GM18861 (cell line): ENCODE measurements at regions not wholly inside any gene's neighbourhood (a gene's known extent, or its start where the extent isn't known, plus 50 kb on each side); places are given as distances from the start of the nearest gene placed in this dataset.
"Not testable (repeated sequence)": the region's sequence is repeated elsewhere in the genome, so short reads cannot be mapped to it uniquely, and the experiment has no call there.

Source experiments
- ATAC-seq: cut with Tn5 transposase; IDR thresholded peaks from one replicate; pipeline ENCODE4 v1.9.1; 2021; ENCODE audit not compliant: unreplicated experiment

- ATAC-seq = not testable (repeated sequence)
Measured at GRCh38 chr5:34188001-34188822, 145.2 kb upstream of the C1QTNF3 start.

GRCh38 chr5:34189246-34189645 is 146.2 kb upstream of the C1QTNF3 start:
- ATAC-seq = not testable (repeated sequence)

- ATAC-seq = not testable (repeated sequence)
Measured at GRCh38 chr5:34189752-34190411, 146.9 kb upstream of the C1QTNF3 start.

- ATAC-seq = not testable (repeated sequence)
Measured at GRCh38 chr5:34190466-34190865, 147.5 kb upstream of the C1QTNF3 start.

- not testable (repeated sequence) for ATAC-seq
Measured at GRCh38 chr5:34191279-34191744, 148.3 kb upstream of the C1QTNF3 start.

GRCh38 chr5:34192064-34192922 is 149.3 kb upstream of the C1QTNF3 start:
- ATAC-seq = not testable (repeated sequence)

- ATAC-seq = not testable (repeated sequence)
Measured at GRCh38 chr5:34192923-34193262, 149.9 kb upstream of the C1QTNF3 start.

GRCh38 chr5:34193297-34193696 is 150.3 kb upstream of the C1QTNF3 start:
- ATAC-seq = not testable (repeated sequence)

- ATAC-seq = not testable (repeated sequence)
Measured at GRCh38 chr5:34193804-34194203, 150.8 kb upstream of the C1QTNF3 start.

- not testable (repeated sequence) for ATAC-seq
Measured at GRCh38 chr5:34196091-34196490, 153.1 kb upstream of the C1QTNF3 start.

GRCh38 chr5:34205347-34205746 is 162.3 kb upstream of the C1QTNF3 start:
- ATAC-seq = not testable (repeated sequence)

- ATAC-seq = not testable (repeated sequence)
Measured at GRCh38 chr5:34217386-34217785, 174.4 kb upstream of the C1QTNF3 start.

GRCh38 chr5:34221329-34222073 is 178.5 kb upstream of the C1QTNF3 start:
- not testable (repeated sequence) for ATAC-seq

- ATAC-seq = not testable (repeated sequence)
Measured at GRCh38 chr5:34223158-34223557, 180.1 kb upstream of the C1QTNF3 start.

GRCh38 chr5:34230402-34230801 is 187.4 kb upstream of the C1QTNF3 start:
- not testable (repeated sequence) for ATAC-seq

GRCh38 chr5:34243802-34244201 is 200.8 kb upstream of the C1QTNF3 start:
- not testable (repeated sequence) for ATAC-seq

GRCh38 chr5:34244281-34245031 is 201.4 kb upstream of the C1QTNF3 start:
- peak; percentile 32 for ATAC-seq

GRCh38 chr5:34245032-34245394 is 202.0 kb upstream of the C1QTNF3 start:
- peak; percentile 57 for ATAC-seq

GRCh38 chr5:34245813-34246212 is 202.8 kb upstream of the C1QTNF3 start:
- ATAC-seq = not testable (repeated sequence)

- ATAC-seq = not testable (repeated sequence)
Measured at GRCh38 chr5:34258598-34258997, 215.6 kb upstream of the C1QTNF3 start.
